HG02852 (cell line): ENCODE measurements at regions not wholly inside any gene's neighbourhood (a gene's known extent, or its start where the extent isn't known, plus 50 kb on each side); places are given as distances from the start of the nearest gene placed in this dataset.
"Not testable (repeated sequence)": the region's sequence is repeated elsewhere in the genome, so short reads cannot be mapped to it uniquely, and the experiment has no call there.

Experiments used
- ATAC-seq: cut with Tn5 transposase; IDR thresholded peaks from one replicate; pipeline ENCODE4 v1.9.1; 2021; ENCODE audit warnings: mild to moderate bottlenecking, moderate library complexity; ENCODE audit not compliant: unreplicated experiment

DNA sequence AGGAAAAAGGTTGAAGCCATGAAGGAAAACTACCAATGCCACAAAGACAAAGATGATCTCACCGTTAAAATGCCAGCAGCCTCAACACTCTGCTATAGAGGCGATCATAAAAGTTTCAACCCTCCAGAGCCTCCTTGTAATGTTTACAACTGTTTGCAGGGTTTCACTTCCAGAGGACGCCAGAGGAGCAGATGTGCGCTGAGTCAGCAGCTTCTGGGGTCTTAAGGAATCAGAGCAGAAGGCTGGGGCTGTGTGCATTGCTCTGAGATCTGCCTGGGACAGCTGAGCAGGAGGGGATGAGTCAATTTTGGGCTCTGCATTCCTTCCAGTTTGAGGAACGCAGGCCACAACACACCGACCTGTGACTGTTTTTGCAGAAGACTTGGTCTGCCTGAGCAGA, 98.3 kb downstream of the TMEM130 start:
- peak; percentile 35 for ATAC-seq

DNA sequence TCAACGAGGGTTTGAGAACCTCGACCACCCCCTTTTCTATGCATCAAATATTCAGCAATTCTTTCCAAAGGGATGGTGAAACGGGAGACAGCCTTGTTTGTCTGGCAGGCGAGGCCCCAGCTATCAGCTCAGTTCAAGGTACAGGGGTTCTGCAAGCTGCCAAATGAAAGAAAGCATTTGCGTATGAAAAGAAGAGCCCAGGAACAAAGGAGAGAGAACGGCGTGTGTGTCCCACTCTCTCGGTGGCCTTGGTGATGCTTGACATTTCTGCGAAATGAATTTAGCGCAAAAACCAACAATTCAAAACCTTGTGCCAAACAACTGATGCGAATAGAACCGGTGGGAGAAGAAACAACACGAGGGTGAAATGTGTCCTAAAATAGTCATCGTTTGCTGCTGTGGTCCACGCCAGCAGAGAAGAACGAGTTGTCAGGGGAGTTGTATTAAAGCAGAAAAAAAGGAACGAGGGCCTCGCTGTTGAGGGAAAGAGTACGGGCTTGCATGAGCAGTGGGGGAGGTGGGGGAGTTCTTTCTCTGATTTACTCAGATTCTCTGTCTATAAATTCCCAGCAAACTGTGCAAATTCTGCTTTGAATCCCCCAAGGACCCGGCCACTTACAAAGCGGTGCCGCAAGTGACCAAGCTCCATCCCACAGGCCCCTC, 97.7 kb downstream of the TMEM130 start:
- peak; percentile 56 for ATAC-seq

DNA sequence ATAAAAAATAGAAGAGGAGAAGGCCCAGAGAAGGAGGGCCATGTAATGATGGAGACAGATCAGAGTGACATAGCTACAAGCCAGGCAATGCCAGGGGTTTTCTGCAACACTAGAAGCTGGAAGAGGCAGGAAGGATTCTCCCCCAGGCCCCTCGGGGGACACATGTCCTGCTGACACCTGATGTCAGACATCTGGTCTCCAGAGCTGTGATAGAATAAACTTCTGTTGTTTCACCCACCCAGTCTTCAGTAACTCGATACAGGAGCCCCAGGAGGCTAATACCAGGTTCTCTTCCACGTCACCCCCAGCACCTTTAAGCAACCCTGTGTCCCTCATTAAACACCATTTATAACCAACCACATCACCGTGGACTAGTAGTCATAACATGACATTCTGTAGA, 94.9 kb downstream of the TMEM130 start:
- no peak for ATAC-seq

DNA sequence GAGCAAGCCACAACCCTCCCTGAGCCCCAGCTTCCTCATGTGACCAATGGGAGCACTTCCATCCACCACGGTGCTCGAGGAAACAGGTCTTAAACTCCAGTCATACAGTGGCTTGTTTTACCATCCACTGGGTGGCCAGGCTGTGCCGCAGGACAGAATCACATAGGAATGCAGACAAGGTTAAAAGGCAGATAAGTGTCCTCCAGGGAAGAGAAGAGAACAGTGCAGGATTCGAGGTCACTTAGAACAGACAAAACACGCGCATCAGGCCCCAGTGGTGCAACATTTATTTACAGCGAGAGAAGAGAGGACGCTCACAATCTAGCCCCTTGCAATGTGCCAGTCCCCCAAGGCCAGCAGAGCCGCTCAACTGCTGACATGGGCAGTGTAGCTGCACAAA, 92.8 kb downstream of the TMEM130 start:
- ATAC-seq = no peak

- no peak for ATAC-seq
Measured at GRCh38 chr7:98778421-98778820, 91.4 kb downstream of the TMEM130 start.

DNA sequence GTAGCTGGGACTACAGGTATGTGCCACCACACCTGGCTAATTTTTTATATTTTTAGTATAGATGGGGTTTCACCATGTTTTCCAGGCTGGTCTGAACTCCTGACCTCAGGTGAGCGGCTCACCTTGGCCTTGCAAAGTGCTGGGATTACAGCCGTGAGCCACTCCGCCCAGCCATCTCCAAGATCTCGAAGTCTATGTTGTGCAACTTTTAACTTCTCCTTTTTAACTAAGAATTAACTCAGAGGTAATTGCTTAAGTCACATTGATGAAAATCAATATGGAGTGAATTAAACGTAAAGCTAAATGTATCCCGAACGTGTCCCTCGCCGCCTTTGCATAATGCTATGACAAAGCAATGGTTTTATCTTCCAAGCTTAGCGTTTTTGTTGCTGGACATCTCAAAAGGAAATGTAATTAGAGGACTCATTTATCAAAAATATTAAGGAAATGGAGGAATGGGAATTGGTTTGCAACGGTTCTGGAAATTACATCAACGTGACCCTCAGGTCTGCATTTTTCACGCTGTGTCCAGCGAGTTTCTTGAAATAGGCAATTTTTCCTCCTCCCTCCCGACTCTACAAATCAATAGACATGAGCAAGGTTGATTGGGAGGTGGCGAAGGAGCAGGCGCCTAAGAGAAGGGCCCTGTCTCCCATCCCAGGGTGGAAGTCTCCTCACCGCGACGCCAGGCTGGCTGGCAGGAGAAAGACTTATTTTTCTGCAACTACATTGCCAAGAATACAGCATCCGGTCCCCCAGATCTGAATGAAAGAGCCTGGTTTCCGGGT, 89.8 kb downstream of the TMEM130 start:
- ATAC-seq = no peak

DNA sequence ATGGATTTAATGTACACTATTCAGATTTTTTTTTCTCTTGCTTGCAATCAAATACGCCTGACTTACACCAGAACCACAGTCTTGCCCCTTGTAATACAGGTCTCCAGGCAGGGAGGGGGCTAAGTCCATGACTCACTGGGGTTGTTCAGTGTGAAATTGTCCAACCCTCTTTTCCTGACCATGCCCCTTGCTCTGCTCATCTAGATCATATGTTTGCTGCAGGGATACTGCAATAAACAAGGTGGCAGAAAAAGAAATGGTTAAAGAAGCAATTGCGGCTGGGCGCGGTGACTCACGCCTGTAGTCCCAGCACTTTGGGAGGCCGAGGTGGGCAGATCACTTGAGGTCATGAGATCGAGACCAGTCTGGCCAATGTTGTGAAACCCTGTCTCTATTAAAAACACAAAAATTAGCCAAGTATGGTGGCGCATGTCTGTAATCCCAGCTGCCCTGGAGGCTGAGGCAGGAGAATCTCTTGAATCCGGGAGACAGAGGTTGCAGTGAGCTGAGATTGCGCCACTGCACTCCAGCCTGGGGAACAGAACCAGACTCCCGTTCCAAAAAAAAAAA, 85.5 kb downstream of the TMEM130 start:
- no peak for ATAC-seq

DNA sequence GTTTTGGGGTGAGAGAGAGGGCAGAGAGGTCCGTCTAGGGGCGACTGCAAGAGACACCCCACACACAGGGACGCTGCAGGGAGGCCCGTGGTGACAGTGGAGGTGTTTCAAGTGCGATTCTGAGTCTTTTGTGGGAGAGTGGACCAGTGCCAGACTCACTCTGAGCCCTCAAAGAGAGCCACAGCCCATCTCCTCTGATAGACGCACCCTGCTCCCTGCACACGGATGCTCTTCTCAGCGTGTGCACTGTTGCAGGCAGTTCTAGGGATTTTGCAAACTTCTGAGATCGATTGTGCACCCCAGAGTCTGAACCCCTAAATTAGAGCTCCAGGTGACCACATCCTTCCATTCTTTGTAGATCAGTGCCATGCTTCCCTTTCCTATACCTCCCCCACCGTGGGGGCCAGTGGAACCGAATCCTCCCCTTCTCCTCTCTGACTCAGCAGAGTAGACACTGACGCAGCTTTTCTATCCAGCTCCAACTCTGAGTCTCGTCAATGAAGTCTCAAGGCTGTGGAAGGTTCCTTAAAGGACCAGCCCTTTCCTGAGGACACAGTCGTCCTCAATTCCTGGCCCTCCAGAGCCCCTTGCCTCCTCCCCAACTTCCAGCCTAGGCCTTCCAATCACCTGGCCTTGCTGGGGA, 83.8 kb downstream of the TMEM130 start:
- ATAC-seq = no peak

DNA sequence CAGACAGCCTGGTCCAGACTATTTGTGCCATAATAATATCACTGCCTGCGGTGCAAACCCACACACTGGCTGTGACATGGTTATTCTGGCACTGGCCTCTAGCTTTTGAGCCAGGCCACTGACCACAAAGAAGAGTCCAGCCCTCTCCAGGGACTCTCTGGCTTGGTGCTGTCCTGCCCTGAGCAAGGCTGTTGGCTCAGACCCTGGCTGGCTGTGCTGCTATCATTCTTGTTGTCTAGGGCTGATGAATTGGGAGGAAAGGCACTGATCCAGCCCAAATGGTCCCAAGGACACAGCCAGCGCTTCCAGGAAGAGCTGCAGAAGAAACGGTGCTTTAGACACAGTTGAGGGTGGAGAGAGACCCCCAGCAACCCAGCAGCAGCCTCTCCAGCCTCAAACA, 80.8 kb downstream of the TMEM130 start:
- no peak for ATAC-seq

- ATAC-seq = not testable (repeated sequence)
Measured at GRCh38 chr7:98794453-98794852, 75.4 kb downstream of the TMEM130 start.

DNA sequence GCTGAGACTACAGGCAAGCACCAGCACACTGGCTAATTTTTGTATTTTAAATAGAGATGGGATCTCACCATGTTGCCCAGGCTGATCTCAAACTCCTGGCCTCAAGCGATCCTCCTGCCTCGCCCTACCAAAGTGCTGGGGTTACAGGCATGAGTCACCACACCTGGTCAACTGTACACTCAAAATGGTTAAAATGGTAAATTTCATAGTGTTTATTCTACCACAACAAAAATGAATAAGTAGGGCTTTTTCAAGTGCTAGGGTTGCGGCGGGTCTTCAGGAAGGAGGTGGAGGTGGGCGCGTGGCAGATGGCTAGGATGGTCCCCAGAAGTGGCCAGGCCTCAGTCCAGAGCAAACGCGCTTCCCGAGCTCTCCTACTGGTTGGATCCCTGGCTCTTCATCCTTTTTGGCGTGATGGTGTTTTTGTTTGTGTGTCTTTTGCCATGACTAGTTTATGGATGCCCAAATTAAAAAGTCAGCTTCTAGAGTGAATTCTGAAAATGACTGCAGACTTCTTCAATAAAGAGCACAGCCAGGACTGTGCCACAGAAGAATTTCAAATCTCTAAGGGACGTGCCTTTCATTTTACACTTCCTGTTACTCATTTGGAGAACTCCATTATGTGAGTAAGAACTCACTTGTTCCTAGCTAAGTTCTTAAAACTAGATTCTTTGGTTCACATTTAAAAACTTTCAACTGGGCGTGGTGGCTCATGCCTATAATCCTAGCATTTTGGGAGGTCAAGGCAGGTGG, 73.9 kb downstream of the TMEM130 start:
- ATAC-seq = peak; percentile 87
